Left lung (tissue), 4 donors: ENCODE measurements at regions not wholly inside any gene's neighbourhood (a gene's known extent, or its start where the extent isn't known, plus 50 kb on each side); places are given as distances from the start of the nearest gene placed in this dataset.

ENCODE experiments used
- ATAC-seq: fragments of 200-7000 bp; cut with Tn5 transposase; one replicate; pipeline ENCODE4 v1.9.1; 2020; ENCODE audit warnings: moderate library complexity
- DNase-seq, 4 donors: peaks; one replicate each; pipeline ENCODE4 v3.0.0-alpha.2; 2013 to 2020
- H3K27ac ChIP-seq, 2 donors: fragments of 200-600 bp; sonication (generic) in 1 of 2; one replicate each; pipeline versions ENCODE4 v1.5.0 to v1.8.0; 2020 to 2021
- H3K27me3 ChIP-seq, 2 donors: fragments of 200-600 bp; sonication (generic) in 1 of 2; one replicate each; pipeline versions ENCODE4 v1.5.0 to v1.8.0; 2020 to 2021
- H3K36me3 ChIP-seq, 2 donors: fragments of 200-600 bp; sonication (generic) in 1 of 2; one replicate each; pipeline versions ENCODE4 v1.5.0 to v1.8.0; 2020 to 2021
- H3K4me1 ChIP-seq, 2 donors: fragments of 200-600 bp; one replicate each; pipeline ENCODE4 v1.8.0; 2021
- H3K4me3 ChIP-seq, 2 donors: fragments of 200-600 bp; sonication (generic) in 1 of 2; one replicate each; pipeline versions ENCODE4 v1.5.0 to v1.8.0; 2020 to 2021; ENCODE audit warnings: mild to moderate bottlenecking in 1 of 2
- H3K9me3 ChIP-seq, 2 donors: fragments of 200-600 bp; sonication (generic) in 1 of 2; one replicate each; pipeline versions ENCODE4 v1.5.0 to v1.8.0; 2020 to 2021
- intact Hi-C, 2 donors: fragments of 100-400 bp; cut with DNase I; formaldehyde crosslinking; loops; one replicate each; pipeline versions ENCODE4 v1.11.2 to v1.14.2; 2022
- TF ChIP-seq, protein P1 (sequence below), 2 donors: fragments of 200-600 bp; sonication (generic) in 1 of 2; IDR thresholded peaks; one replicate each; pipeline versions ENCODE4 v1.5.0 to v1.8.0; 2021; ENCODE audit warnings: antibody characterized with exemption in 2 of 2
- donor health status: DM: no; HTN: yes; CAD: no.
- donor health status: DM: no; HTN: no; CAD: no.

- intact Hi-C loops: no loop called here
- ATAC-seq (no peak), DNase-seq (no peak)
- H3K9me3 ChIP-seq: no peaks in the 10 kb centered on the region
- TF ChIP-seq, protein P1, sequence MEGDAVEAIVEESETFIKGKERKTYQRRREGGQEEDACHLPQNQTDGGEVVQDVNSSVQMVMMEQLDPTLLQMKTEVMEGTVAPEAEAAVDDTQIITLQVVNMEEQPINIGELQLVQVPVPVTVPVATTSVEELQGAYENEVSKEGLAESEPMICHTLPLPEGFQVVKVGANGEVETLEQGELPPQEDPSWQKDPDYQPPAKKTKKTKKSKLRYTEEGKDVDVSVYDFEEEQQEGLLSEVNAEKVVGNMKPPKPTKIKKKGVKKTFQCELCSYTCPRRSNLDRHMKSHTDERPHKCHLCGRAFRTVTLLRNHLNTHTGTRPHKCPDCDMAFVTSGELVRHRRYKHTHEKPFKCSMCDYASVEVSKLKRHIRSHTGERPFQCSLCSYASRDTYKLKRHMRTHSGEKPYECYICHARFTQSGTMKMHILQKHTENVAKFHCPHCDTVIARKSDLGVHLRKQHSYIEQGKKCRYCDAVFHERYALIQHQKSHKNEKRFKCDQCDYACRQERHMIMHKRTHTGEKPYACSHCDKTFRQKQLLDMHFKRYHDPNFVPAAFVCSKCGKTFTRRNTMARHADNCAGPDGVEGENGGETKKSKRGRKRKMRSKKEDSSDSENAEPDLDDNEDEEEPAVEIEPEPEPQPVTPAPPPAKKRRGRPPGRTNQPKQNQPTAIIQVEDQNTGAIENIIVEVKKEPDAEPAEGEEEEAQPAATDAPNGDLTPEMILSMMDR (IDR thresholded peaks at IDR 0.05): no peak
- H3K4me1 ChIP-seq: peaks cover 7 to 11% of the 10 kb centered on the region in 2 donors
- H3K27ac ChIP-seq: no peak overlapping the region
- no peaks in the 10 kb centered on the region for H3K27me3 ChIP-seq
- no peaks in the 10 kb centered on the region for H3K36me3 ChIP-seq
- no peak overlapping the region for H3K4me3 ChIP-seq
Measured at GRCh38 chr9:2243666-2244555, 228.8 kb downstream of the SMARCA2 start.

GRCh38 chr9:2247340-2247739 lies 232.2 kb downstream of the SMARCA2 start:
- TF ChIP-seq, protein P1 (IDR thresholded peaks at IDR 0.05): no peak
- intact Hi-C loops: no loop called here
- peaks cover 4 to 7% of the 10 kb centered on the region in 2 donors for H3K4me1 ChIP-seq
- no peaks in the 10 kb centered on the region for H3K9me3 ChIP-seq
- no peak overlapping the region for H3K4me3 ChIP-seq
- no peaks in the 10 kb centered on the region for H3K36me3 ChIP-seq
- H3K27me3 ChIP-seq: no peaks in the 10 kb centered on the region
- no peak for DNase-seq
- no peak for ATAC-seq
- no peak overlapping the region for H3K27ac ChIP-seq

DNA sequence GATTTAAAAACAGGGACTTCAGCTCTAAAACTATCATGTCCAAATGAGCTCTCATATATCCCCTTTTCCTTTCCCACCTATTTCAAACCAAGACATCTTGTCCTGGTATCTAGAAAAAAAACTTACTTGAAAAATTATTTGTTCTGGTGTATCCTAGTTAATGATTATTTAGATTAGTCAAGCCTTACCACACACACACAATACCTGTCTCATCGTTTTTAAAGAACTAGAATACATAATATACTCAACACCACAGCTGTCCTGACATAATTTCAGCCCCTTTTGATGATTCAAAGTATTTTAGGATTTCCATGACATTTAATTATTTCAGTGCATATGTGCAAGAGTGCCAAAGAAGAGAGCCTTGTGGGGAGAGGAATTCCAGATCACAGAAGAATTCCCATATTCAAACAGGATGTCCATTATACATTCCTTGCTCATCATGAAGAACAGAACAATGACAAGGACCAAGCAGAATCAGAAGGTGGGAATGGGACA lies 233.7 kb downstream of the SMARCA2 start:
- ATAC-seq (no peak), DNase-seq (no peak)
- Histone ChIP-seq H3K36me3 (no peaks in the 10 kb centered on the region), H3K27me3 (no peaks in the 10 kb centered on the region), H3K27ac (no peak overlapping the region), H3K9me3 (no peaks in the 10 kb centered on the region), H3K4me1 (no peaks in the 10 kb centered on the region), H3K4me3 (no peak overlapping the region)
- TF ChIP-seq, protein P1 (IDR thresholded peaks at IDR 0.05): no peak
- intact Hi-C loops: no loop called here

DNA sequence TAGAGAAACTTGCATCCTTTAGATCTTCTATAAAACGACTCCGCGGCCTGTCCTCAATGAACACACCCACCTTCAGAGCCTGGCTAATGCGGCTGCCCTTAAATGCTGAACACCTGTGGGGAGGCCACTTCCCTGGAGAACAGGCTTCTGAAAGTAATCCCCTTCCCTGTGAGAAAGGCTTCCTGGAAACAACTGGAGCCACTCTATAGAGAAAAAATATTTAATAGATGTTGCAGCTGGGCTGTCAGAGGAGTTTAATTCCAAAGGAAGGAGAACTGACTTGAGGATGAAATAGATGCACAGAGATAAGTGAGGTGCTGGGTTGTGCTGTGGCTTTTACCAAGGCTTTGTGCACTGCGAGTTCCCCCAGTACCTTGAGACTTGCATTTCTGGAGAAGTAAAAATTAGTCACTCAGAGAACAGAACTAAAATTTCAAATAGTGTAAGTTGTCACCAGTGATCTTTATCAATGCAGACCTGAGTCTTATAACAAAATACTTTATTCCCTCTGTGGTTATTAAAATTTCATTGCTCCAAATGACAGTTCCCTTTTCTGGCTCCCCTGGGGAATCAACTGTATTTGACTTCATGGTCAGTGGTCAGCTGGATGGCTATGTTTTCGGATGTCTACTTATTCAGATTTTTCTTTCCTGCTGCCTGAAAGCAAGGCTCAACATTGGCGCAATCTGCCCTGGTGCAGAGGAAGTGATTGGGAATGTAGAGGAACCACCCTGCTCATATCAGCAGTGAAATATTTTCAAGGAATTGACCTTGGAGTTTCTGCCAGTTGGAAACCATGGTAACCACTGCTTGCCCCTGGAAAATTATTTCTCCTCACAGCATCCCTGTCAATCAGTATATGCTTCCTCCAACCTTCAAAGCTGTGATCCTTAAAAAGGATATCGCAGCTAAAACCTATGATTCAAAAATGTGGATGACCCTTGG lies 238.8 kb downstream of the SMARCA2 start:
- TF ChIP-seq, protein P1 (IDR thresholded peaks at IDR 0.05): no peak
- H3K27ac ChIP-seq: no peak overlapping the region
- no peak overlapping the region for H3K4me3 ChIP-seq
- H3K36me3 ChIP-seq: no peaks in the 10 kb centered on the region
- DNase-seq (no peak), ATAC-seq (no peak)
- H3K27me3 ChIP-seq: no peaks in the 10 kb centered on the region
- intact Hi-C loops: no loop called here
- H3K9me3 ChIP-seq: no peaks in the 10 kb centered on the region
- no peaks in the 10 kb centered on the region for H3K4me1 ChIP-seq

GRCh38 chr9:2255128-2255527 lies 240.0 kb downstream of the SMARCA2 start:
- Histone ChIP-seq H3K9me3 (no peaks in the 10 kb centered on the region), H3K4me3 (no peak overlapping the region), H3K27me3 (no peaks in the 10 kb centered on the region), H3K36me3 (no peaks in the 10 kb centered on the region), H3K27ac (no peak overlapping the region), H3K4me1 (no peaks in the 10 kb centered on the region)
- no peak for DNase-seq
- no peak for ATAC-seq
- TF ChIP-seq, protein P1 (IDR thresholded peaks at IDR 0.05): no peak
- intact Hi-C loops: no loop called here
